Tongue (tissue), 1 donor: ENCODE measurements at regions not wholly inside any gene's neighbourhood (a gene's known extent, or its start where the extent isn't known, plus 50 kb on each side); places are given as distances from the start of the nearest gene placed in this dataset.
"Not testable (repeated sequence)": the region's sequence is repeated elsewhere in the genome, so short reads cannot be mapped to it uniquely, and the experiment has no call there.

ENCODE experiments used
- DNase-seq: peaks from one replicate; pipeline ENCODE4 v3.0.0-alpha.2; 2015

DNA sequence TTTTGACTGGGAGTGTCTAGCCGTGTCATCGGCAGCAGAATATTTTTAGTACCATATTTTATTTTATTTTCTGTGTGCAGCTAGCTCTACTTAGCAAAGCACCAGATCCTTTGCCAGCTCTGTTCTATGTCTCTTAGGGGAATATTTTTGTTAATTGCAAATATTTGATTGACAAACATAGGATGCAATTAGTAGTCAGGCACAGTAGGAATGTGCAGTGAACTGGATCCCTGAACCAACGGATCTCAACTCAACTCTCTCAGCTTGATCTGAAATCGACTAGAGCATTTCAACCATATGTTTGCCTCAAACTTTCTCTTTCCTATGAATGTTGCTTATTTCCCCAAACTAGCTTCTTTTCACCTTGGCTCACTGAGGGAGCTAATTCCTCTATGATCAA, 998.0 kb upstream of the FANCL start:
- no peak for DNase-seq

DNA sequence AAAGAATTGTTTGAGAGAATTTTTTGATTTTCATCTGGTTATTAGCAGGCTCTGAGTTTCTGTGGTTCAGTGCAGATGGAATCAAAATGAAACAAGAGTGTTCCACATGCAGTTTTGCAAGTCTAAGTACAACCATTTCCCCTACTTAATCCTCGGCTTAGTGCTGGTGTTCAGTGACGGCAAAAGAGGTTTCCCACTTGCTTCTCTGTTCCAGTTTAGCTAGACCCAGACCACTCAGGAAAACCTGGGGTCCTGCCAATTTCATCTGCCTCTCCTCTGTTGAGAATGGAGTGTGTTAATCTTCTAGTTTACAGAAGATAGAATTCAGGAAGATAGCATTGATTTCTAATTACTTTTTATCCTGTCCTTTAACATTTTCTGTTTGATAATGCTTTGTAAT, 996.2 kb upstream of the FANCL start:
- peak; percentile 7 for DNase-seq

DNA sequence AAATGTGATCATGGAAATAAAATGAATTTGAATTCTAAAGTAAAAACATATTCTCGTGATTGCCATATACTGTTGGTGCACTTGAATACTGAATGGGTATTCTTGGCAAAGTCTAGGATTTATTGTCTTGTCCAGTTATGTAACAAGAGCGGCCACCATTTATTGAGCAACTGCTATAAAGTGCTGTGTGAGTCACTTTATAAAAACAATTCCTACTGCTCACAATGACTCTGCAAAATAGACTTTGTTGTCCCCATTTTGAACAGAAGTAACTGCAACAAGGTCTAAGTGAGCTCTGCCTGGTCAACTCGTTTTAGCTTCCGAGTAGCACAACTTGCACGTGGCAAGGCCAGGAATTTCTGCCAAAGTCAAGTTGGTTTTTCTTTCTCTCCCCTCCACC, 995.6 kb upstream of the FANCL start:
- no peak for DNase-seq

DNA sequence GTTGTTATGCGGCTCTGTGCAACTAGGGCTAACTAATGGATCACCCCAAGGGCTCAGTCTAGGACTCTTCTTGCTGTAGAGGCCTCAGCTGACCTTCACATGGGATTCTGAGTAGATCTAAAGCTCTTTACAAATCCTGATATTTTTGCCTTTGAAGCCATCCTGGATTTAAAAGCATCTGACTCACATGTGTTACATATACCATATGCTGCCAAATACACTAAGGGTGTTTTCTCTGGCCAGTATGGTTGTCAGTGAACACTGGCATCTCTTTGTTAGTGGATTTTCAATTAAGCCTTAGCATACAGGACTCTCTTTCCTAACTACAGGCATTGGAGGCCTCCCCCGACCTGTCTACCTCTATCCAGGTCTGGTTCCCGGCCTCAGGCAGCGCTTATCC, 992.8 kb upstream of the FANCL start:
- DNase-seq: no peak

DNA sequence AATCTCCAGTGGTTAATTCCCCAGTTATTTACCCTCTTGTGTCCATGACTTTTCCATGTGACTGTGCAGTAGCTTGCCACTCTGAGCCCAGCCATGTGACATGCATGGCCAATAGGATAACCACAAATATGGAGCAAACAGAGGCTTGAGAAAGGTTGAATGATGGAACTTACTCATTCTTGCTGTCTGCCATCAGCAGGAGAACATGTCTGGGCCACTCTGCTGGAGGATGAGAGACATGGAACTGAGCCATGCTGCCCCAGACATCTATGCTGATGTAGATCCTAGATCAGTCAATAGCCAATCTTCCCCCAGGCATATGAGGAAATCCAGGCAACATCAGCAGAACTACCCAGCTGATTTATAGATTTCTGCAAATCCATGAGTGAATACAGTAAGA, 992.3 kb upstream of the FANCL start:
- DNase-seq: no peak

DNA sequence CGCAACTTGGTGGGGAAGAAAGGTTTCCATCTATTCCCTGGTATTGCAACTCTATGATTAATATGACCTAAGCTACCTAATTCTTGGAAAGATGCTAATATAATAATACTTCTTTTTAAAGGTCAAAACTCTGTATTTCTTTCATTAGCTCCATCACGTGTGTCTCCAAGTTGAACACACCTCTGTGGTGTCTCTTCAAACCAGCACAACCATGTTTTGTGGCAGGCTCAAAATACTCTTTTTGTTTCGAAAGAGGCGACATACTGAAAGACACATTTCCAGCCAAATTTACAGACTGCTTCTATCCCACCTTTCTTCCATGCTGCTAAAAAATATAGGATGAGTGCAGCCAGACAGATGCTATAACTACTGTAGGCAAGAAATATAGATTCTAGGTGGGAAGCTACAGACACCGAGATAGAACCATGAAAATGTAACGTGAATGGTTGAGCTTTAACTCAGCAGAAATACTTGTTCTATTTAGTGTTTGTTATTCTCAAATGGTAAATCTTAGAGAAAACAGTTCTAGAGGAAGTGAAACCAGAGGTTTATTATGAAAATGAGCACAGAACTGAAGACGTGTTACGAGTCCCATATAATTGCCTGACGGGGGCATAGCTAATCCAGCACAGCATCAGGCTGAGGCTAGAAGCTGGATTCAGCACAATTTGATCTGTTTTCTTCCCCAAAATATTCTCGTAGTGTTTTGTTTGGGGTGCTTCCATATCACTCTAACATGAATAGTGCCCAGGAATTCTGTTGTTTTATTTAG, 991.5 kb upstream of the FANCL start:
- no peak for DNase-seq

DNA sequence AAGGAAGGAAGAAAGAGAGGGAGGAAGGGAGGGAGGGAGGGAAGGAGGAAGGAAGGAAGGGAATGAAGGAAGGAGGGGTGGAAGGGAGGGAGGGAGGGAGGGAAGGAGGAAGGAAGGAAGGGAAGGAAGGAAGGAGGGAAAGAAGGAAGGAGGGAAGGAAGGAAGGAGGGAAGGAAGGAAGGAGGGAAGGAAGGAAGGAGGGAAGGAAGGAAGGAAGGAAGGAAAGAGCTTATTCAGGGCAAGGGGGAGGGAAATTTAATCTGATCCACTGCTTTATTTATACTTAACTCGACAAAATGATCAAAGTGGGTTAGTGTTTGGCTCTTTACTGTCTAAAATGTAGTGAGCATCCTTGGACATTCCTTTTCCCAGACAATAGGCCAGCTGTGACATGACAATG, 985.2 kb upstream of the FANCL start:
- DNase-seq: not testable (repeated sequence)

DNA sequence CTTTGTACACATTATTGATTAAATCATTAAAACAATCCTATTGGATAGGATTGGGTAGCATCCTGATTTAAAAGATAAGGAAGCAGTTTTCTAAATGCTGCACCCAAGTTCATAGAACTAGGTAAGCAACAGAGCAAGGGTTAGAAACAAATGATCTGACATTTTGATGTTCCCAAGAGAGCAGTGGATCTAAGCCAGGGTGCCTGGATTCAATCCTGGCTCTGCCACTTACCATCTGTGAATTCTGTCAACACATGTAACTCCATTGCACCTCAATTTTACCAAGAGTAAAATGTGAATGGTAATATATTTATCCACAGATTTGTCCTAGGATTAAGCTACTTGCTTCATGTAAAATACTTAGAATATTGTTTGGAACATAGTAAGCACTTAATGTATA, 982.6 kb upstream of the FANCL start:
- DNase-seq: no peak

DNA sequence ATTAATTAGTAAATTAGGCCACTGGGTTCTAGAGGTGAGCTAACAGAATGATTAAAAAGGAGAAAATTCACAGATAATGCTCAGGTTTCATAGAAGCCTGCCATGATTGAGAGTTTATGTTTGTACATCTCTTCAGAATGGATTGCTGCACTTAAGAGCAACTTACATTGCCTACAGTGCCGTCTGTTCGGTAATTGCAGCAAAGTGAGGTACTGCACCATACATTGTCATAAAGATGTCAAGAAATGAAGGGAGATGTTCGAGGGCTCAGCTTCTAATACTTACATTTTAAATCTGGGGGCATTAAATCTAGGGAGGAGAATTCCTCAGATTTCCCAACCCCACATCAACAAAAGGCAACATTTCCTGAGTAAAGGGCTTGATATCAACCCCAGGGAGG, 976.2 kb upstream of the FANCL start:
- DNase-seq: no peak

DNA sequence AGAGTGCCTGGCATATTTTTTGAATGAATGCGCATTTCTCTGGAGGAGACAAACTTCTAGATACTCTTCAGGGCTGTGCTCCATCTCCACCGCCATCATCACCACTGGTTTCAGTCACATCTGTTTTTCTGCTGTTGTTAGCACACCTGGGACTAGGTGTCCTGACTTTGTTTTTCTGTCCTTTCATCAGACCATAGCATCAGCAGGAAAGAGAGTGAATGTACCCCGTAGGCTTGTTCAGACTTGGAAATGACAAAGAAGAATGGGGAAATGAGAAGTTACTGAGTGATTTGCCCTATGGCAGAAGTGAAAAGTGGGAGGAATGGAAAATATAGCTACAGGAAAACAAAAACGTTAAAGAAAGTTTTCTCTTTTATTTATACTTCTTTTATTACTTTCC, 965.2 kb upstream of the FANCL start:
- DNase-seq: peak; percentile 8

DNA sequence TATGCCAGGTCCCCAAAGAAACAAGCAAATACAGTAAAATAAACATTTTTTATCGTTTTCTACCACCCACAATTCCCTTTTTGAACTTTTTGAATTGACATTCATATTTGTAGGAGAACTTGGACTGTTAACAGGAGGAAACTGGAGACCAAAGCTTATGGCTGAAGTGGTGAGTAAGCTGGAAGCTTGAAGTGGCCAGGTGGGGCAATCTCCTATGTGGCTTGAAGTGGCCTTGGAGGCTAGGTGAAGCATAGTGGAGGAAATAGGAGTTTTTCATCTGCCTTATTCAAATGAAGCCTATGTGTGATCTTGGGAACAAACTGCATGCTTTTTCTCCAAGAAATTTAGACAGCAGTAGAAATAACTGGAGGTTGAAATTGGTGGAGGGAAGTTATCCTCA, 962.9 kb upstream of the FANCL start:
- no peak for DNase-seq

DNA sequence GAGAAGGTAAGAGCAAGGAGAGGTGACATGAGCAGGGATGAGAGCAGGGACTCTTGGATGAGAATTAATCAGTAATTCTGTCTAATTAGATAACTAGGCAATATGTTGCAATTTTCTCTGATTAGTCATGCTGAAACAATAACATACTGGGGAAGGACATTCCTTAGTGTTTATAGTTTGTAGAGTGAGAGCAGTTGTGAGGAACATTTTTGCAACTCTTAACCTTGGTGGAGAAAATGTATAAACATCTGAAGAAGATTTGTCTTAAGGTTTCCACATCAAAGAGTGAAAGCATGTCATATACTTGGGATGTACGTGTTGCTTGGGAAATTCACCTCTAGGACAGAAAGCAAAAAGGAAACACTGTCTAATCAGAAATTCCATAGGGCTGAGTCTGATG, 955.4 kb upstream of the FANCL start:
- DNase-seq: no peak

DNA sequence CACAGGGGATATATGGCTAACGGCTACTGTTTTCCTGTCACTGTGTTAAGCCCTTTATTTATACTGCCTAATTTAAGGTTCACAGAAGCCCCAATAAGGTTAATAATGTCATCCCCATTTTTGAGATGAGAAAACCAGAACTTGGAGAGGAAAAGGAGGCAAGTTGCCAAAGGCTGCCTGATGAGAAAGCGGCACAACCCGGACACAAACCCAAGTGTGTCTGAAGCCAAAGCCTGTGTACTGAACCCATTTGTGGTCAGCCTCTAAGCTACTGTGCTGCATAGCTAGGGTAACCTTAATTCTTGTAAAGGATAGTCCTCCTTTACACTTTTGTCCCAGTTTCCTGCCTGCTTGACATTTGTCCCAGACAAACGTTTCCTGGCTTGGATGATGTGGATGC, 954.7 kb upstream of the FANCL start:
- no peak for DNase-seq

DNA sequence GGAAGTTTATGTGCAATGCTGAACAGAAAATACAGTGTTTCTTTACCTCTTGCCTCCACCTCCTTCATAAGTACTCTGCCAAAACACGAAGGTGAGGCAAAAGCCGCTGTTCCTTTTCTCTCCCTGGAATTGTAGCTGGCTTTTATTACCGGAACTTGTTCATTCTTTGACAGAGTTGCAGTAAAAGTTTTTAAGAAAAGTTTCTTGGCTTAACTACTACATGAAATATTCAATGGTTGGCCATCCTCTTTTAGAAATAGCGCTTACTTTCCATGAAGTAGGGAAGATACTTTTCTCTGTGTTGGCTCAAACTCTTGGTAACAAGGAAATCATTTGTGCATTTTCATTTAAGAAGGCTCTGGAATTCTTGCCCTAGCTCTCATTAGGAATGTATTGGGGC, 950.7 kb upstream of the FANCL start:
- DNase-seq: no peak

DNA sequence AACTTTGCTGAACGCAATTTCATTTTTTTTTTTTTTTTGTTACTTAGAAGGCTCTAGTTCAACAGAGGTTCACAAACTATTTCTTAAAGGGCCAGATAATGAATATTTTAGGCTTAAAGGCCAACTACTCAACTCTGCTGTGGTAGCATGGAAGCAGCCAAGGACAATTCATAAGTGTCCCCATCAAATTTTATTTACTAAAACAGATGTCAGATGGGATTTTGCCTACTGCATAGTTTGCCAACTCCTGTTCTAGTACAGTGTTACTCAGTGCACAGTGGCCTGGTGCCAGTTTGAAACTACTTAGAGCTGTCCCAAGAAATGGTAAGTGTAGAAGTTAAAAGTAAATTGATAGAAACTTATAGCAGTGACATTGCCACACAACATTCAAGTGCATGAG, 949.4 kb upstream of the FANCL start:
- DNase-seq: no peak

DNA sequence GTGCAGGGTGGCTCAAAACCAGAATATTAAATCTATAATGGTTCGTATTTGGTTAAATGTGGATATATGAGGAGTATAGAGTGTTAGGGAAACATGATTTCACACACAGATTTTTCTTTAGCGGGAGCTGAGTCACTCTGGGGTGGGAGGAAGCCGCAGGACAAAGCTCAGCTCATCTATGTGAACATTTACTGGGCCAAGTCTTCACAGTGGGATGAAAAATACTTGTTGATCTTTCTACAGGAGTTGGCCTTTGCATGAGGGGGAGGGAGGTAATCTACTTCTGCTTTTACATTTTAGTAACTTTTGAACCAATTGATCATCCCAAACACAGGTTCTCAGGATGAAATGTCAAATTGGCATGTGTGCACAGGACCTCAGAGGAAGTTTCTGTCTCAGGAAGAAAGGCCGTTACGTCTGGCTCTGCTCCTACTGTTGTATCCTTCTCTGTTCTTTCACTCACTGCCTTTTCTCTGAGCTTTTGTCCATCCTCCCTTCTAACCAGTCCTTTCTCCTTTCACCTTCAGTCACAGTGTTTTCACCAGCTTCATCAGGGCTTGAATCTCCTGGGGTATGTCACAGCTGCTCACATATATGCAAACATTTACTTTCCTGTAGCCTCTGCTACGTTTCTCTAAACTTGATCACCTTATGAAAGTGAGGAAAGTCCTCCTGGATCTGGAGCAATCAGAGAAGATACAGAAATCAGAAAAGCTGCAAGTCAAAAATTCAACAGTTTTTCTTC, 943.3 kb upstream of the FANCL start:
- peak; percentile 50 for DNase-seq

DNA sequence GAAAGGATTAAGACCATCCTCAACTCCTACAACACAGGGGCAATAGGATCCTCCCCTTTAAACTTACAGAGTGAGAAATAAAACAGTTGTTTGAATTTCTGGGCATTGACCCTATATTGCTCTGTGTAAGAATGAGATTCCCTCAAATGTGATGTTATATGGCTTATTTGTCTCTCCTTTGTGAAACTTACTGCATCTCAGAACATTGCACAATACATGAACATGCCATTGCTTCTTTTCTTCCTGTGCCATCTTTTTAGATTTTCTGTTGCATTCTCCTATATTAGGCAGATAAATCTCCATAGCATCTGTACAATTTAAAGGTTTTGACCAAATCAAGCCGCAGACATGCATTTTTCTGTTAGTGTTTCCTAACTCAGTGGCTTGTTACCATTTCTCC, 941.9 kb upstream of the FANCL start:
- DNase-seq: no peak

DNA sequence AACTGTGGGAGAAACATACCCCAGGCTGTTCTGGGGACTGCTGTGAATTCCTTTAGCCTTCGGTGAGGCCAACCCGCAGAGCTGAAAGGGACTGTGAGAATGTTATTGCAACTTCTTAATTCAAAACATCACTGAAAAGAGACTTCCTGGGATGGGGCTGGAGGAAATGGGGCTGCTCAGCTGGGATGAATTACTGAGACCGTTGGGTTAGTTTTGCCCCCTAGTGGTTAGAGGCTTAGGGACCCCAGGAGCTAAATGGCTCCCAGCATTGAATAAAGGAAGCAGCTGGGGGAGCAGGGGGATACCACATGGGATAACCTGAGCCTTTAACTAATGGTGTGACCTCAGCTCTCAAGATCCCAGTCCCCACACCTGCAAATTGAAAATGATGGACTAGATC, 941.1 kb upstream of the FANCL start:
- DNase-seq: peak; percentile 43

DNA sequence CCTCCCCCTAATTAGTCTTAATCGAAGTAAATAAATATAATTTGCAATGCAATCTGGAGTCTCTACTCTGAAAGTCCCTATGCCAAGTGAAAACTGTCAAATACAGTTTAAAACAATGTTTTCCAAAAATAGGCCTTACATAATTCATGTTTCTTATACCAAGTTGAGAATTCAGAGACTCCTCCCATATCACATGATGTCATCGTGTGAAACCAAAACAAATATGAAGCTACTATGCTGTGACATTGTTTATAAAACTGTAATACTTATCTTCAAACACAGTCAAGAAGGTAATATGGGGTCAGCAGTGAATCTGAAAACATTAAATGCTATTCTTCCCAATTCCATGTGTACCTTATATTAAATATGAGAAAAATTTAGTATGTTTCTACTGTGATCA, 940.2 kb upstream of the FANCL start:
- no peak for DNase-seq

DNA sequence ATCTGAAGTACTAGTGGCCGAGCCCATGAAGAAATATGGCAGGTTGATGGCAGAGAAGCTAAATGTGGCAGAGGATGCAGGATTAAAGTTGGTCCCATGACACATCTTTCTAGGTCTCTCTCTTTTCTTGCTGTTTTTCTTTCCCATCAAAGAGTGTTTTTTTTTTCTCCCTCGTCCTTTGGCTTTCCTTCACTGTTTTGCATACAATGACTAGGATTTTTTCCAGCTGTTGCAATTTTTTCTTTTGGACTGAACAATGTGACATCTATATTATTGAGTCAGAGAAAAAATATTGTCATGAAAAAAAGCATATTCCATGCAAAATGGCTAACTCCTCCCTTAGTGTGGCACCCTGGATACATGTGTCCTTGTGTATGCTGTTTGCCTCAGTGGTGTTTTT, 939.5 kb upstream of the FANCL start:
- DNase-seq: no peak

DNA sequence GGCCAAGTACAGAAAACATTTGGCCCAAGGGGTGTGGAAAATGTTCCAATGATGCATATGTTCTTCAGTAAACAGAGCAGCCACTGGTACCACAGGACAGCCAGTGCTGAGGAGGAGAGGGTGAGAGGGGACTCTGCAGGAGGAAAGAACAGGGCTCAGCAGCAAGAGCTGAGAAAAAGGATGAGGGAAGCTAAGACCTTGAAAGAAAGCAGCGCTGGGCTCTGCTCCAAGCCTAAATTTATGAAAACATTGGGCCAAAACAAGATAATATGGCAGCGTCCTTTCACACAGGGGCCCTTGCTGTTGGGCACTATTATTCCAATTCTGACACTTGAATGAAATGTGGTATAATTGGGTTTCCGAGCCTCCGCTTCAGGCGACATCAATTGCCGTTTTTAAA, 939.0 kb upstream of the FANCL start:
- DNase-seq: no peak

DNA sequence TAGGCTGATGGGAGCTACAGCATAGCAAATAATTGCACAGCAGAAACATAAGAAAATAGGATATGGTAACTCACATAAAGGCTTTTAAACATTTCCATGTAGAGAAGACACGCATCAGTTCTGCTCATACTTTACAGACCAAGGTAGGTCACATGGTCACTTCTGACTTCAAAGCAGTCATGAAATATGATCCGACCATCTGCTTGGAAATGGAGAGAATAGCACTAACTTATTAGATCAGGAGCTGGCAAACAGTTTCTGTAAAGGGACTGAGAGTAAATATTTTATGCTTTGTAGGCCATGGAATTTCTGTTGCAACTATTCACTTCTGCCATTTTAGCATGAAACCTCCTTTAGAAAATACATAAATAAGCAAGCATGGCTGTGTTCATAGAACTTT, 936.6 kb upstream of the FANCL start:
- no peak for DNase-seq

DNA sequence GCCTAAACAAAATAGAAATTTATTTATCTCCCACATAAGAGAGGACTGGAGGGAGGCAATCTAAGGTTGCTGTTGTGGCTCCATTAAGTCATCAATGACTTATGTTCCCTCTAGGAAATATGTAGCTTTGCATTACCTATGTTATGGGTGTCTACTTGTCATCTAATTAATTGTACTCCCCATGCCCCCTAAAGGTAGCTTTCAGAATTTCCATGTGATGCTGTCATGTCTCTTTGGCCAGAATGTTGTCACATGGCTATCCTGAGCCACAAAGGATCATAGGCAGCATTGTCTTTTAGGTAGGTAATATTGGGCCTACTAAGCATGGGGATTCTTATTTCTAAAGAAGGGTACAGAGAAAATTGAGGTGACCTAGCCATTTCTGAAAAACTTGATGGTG, 935.6 kb upstream of the FANCL start:
- DNase-seq: no peak

DNA sequence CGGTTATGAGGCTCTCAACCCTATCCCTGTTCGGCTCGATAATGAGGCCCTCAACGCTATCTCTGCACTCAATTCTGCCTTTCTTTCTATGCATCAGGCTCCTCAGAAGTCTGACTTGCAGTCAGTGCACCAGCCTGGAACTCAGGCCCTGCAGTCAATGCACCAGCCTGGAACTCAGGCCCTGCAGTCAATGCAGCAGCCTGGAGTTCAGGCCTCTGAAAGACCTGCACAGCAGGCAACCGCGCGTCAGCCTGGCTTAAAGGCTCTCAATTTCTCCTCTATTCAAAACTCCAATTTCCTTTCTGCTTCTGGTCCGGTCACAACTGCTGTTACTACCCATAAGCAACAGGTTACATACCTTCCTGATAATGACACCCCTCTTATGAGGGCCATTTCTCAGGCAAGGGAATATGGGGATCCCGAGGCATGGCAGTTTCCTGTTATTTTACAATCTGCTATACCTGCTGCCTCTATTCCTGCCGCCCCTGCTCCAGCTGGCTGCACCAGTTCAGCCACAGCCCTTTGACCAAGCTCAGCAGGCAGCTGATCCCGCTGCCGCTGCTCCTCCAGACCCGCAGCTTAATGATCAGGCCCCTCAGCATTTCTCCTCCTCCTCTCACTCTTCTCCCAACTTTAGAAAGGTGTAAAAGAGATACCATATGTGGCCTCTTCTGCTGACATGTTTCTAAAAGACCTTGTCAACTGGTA, 933.6 kb upstream of the FANCL start:
- DNase-seq: no peak
